ENCODE measurements at regions not wholly inside any gene's neighbourhood (a gene's known extent, or its start where the extent isn't known, plus 50 kb on each side); places are given as distances from the start of the nearest gene placed in this dataset.

DNA sequence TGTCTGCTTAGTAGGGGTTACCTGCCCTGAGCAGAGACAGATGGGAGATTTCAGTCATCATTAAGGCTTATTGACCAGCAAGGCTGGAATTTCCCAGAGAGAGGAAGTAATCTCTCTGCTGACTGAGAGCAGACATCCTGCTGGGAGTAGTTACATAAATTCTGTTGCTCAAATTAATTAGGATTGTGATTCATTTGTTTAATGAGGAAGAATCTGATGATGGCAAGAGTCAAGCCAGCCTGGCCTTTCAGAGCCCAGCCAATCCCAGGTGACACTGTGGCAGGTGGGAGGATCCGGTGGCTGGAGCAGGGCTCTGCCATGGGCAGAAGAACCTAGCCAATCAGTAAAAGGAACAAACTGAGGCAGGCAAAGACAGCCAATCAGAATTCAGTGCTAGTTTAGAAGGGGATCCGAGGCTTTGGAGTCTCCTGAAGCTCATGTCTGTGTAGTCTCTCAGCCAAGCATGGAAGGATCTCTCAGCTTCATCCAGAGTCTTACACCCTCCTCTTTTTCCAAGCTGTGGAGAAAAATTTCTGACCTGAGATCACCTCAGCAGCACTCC lies 61.2 kb upstream of the CHST1 start:
- intact Hi-C loops (cut with DNase I) = no loop called here
- Histone ChIP-seq H3K36me3 (no peaks in the 10 kb centered on the region), H3K9me3 (no peaks in the 10 kb centered on the region), H3K4me3 (replicated peaks in 1 of 3) (no peak overlapping the region), H3K27ac (no peak overlapping the region), H3K27me3 (no peaks in the 10 kb centered on the region), H3K4me1 (peaks cover 4 to 8% of the 10 kb centered on the region in 2 donors)
- WGBS, 2 donors = 69 to 85% methylated on average over 2 of the region's 2 CpGs
- TF ChIP-seq, protein P1, sequence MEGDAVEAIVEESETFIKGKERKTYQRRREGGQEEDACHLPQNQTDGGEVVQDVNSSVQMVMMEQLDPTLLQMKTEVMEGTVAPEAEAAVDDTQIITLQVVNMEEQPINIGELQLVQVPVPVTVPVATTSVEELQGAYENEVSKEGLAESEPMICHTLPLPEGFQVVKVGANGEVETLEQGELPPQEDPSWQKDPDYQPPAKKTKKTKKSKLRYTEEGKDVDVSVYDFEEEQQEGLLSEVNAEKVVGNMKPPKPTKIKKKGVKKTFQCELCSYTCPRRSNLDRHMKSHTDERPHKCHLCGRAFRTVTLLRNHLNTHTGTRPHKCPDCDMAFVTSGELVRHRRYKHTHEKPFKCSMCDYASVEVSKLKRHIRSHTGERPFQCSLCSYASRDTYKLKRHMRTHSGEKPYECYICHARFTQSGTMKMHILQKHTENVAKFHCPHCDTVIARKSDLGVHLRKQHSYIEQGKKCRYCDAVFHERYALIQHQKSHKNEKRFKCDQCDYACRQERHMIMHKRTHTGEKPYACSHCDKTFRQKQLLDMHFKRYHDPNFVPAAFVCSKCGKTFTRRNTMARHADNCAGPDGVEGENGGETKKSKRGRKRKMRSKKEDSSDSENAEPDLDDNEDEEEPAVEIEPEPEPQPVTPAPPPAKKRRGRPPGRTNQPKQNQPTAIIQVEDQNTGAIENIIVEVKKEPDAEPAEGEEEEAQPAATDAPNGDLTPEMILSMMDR (IDR thresholded peaks at IDR 0.05) = no peak
- TF ChIP-seq POLR2A (IDR thresholded peaks at IDR 0.05) = no peak
- no peak for DNase-seq

DNA sequence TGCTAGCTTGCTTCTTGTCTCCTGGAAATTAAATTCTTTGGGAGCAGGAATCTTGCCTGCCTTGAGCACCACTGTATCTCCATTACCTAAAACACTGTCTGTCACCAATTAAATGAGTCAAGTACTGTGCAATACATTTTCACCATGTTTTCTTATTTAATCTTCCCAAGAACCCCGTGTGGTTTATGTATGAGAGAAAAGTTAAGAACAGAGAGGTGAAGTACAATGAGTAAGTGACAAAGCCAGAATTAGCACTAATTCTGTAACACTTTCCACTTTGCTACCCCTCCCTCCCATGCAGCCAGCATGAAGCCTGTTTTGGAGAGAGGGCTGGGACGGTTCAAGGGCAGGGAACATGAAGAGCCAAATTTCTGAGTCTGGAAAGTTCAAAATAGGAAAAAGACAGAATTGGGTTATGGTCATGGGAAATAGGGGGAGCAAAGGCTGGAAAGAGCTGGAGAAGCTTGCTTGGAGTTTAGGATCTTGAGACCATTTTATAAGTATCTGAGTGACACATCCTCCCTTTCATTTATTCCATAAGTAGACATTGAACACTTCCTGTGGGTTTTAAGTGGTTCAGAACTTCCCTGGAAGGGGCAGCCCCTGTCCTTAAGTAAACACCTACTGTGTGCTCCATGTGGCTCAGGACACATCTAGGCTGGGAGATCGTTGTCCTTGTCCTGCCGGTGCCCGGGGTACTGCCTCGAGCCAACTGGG lies 60.5 kb upstream of the CHST1 start:
- no peak overlapping the region for H3K27ac ChIP-seq
- TF ChIP-seq, protein P1 (IDR thresholded peaks at IDR 0.05) = no peak
- TF ChIP-seq POLR2A (IDR thresholded peaks at IDR 0.05) = no peak
- no peaks in the 10 kb centered on the region for H3K9me3 ChIP-seq
- no peak for DNase-seq
- no peaks in the 10 kb centered on the region for H3K27me3 ChIP-seq
- H3K36me3 ChIP-seq = no peaks in the 10 kb centered on the region
- 68 to 76% methylated on average over 6 of the region's 6 CpGs for WGBS, 2 donors
- no peak overlapping the region for H3K4me3 ChIP-seq (replicated peaks in 1 of 3)
- intact Hi-C loops (cut with DNase I) = no loop called here
- peaks cover 4 to 8% of the 10 kb centered on the region in 2 donors for H3K4me1 ChIP-seq

DNA sequence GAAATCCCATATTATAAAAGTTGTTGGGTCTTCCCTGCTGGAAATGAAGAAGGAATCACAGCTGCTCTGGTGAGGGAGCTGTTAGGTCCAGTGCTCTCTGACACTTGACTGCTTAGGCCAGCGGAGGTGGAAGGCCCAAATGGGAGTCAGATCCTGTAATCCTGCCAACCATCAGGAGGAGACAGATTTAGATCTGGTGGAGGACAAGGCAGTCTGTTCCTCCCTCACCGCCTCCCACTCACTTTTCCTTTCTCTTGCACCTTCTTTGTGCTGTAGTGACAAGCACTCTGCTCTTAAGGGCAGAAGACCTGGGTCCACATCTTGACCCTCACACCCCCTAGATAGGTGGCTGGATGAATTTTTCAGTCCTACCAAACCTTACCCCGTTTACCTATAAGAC lies 59.7 kb upstream of the CHST1 start:
- H3K9me3 ChIP-seq = no peaks in the 10 kb centered on the region
- TF ChIP-seq, protein P1 (IDR thresholded peaks at IDR 0.05) = no peak
- no peak for TF ChIP-seq POLR2A (IDR thresholded peaks at IDR 0.05)
- no peak overlapping the region for H3K4me3 ChIP-seq (replicated peaks in 1 of 3)
- WGBS, 2 donors = 78 to 97% methylated on average over 3 of the region's 3 CpGs
- no peak for DNase-seq
- H3K36me3 ChIP-seq = no peaks in the 10 kb centered on the region
- H3K27ac ChIP-seq = no peak overlapping the region
- H3K4me1 ChIP-seq = peaks cover 4 to 8% of the 10 kb centered on the region in 2 donors
- H3K27me3 ChIP-seq = no peaks in the 10 kb centered on the region
- intact Hi-C loops (cut with DNase I) = no loop called here

DNA sequence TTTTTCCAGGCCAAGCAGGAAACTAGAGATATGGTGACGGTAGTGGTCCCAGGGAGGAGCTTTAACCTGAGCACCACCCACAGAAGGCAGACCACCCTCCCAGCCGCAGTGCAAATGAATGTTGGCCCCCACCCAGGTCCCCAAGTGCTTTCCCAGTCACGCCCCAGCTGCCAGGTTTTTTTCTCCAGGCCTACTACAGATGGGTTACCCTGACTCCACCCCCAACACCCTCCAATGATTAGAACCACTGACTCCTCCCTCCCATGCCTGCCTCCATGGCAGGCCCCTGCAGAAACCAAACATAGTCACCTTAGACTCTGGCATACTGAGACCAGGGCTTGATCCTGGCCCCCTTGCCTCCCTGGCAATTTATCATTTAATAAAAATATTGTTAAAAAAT lies 58.7 kb upstream of the CHST1 start:
- H3K4me1 ChIP-seq = peaks cover 4 to 8% of the 10 kb centered on the region in 2 donors
- WGBS, 2 donors = 36 to 39% methylated on average over 3 of the region's 3 CpGs
- no peak overlapping the region for H3K27ac ChIP-seq
- no peak overlapping the region for H3K4me3 ChIP-seq (replicated peaks in 1 of 3)
- peak; percentile 51 to 59 for DNase-seq
- intact Hi-C loops (cut with DNase I) = no loop called here
- TF ChIP-seq, protein P1 (IDR thresholded peaks at IDR 0.05) = no peak
- TF ChIP-seq POLR2A (IDR thresholded peaks at IDR 0.05) = no peak
- no peaks in the 10 kb centered on the region for H3K27me3 ChIP-seq
- H3K9me3 ChIP-seq = no peaks in the 10 kb centered on the region
- no peaks in the 10 kb centered on the region for H3K36me3 ChIP-seq

DNA sequence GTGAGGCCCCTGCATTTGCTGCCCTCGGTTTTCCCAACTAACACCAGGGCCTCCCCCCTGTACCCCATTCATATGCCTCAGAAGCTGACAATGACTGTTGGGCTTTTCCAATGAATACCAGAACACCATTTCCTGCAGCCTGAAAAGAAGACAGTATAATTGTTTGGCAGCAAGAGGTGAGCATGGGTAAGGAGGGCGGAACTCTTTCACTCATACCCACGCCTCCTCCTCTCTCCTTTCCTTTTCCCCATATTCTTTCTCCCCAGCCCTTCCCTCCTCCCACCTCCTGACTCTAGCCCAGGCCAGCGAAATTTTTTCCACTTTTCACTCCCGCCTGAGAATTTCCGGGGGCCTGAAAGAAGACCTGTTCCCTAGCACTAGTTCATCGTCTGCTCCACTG lies 58.0 kb upstream of the CHST1 start:
- no peaks in the 10 kb centered on the region for H3K36me3 ChIP-seq
- H3K27ac ChIP-seq = no peak overlapping the region
- no peak for DNase-seq
- no peaks in the 10 kb centered on the region for H3K9me3 ChIP-seq
- WGBS, 2 donors = 84 to 89% methylated on average over 7 of the region's 7 CpGs
- intact Hi-C loops (cut with DNase I) = no loop called here
- TF ChIP-seq, protein P1 (IDR thresholded peaks at IDR 0.05) = no peak
- TF ChIP-seq POLR2A (IDR thresholded peaks at IDR 0.05) = no peak
- no peaks in the 10 kb centered on the region for H3K27me3 ChIP-seq
- no peak overlapping the region for H3K4me3 ChIP-seq (replicated peaks in 1 of 3)
- peaks cover 4 to 8% of the 10 kb centered on the region in 2 donors for H3K4me1 ChIP-seq
